CD4-positive, alpha-beta T cell (primary cell): ENCODE measurements at regions not wholly inside any gene's neighbourhood (a gene's known extent, or its start where the extent isn't known, plus 50 kb on each side); places are given as distances from the start of the nearest gene placed in this dataset.

Experiments used
- ATAC-seq: fragments of 200-7000 bp; cut with Tn5 transposase; one replicate; pipeline ENCODE4 v1.10.0; 2022; ENCODE audit warnings: mild to moderate bottlenecking; ENCODE audit not compliant: poor library complexity
- CTCF ChIA-PET: fragments of 350-600 bp; sonication (Branson Sonifier 250); formaldehyde crosslinking; loops from one replicate; lab custom pipeline; 2021; ENCODE audit warnings: antibody characterized with exemption, inconsistent platforms; lab: Charles Lee
- POLR2A ChIA-PET: fragments of 350-600 bp; sonication (Branson Sonifier 250); formaldehyde crosslinking; loops from one replicate; lab custom pipeline; 2021; ENCODE audit warnings: antibody characterized with exemption, inconsistent platforms; lab: Charles Lee
- DNase-seq, 14 experiments: peaks; one replicate each; pipeline ENCODE4 v3.0.0-alpha.2; 2013 to 2020; ENCODE audit warnings: mixed read lengths in 2 of 14
- H3K27ac ChIP-seq, 2 donors: one replicate each; pipeline versions ENCODE4 v1.5.1 to v1.7.0; 2013; ENCODE audit warnings: low read length in 2 of 2, low read depth in 1 of 2, mild to moderate bottlenecking in 1 of 2
- H3K27me3 ChIP-seq, 2 experiments: 1 replicate in 1 of 2; 2 replicates in 1 of 2; pipeline versions ENCODE4 v1.6.1 to v1.7.0; 2013; ENCODE audit warnings: low read length in 2 of 2, control low read depth in 1 of 2, mild to moderate bottlenecking in 1 of 2, moderate library complexity in 1 of 2; ENCODE audit not compliant: insufficient read depth in 2 of 2, control insufficient read depth in 1 of 2
- H3K36me3 ChIP-seq: one replicate; pipeline ENCODE4 v1.6.1; 2013; ENCODE audit warnings: low read length, control low read depth; ENCODE audit not compliant: insufficient read depth
- H3K4me1 ChIP-seq: one replicate; pipeline ENCODE4 v1.6.1; 2013; ENCODE audit warnings: low read length, control low read depth; ENCODE audit not compliant: insufficient read depth
- H3K4me3 ChIP-seq: one replicate; pipeline ENCODE4 v1.5.1; 2013; ENCODE audit warnings: mild to moderate bottlenecking, low read length, moderate library complexity
- H3K9me3 ChIP-seq, 2 experiments: 1 replicate in 1 of 2; 2 replicates in 1 of 2; pipeline versions ENCODE4 v1.6.1 to v1.7.0; 2013; ENCODE audit warnings: low read length in 2 of 2, mild to moderate bottlenecking in 2 of 2, control low read depth in 1 of 2, moderate library complexity in 1 of 2; ENCODE audit not compliant: control insufficient read depth in 1 of 2, insufficient read depth in 1 of 2
- H3K27ac Mint-ChIP-seq: one replicate; pipeline ENCODE4 v1.8.0; 2020; ENCODE audit warnings: mixed read lengths
- H3K27me3 Mint-ChIP-seq: one replicate; pipeline ENCODE4 v1.8.0; 2021; ENCODE audit warnings: mixed read lengths
- H3K36me3 Mint-ChIP-seq: one replicate; pipeline ENCODE4 v1.8.0; 2021; ENCODE audit warnings: low read depth, mixed read lengths
- H3K4me1 Mint-ChIP-seq: one replicate; pipeline ENCODE4 v1.8.0; 2021; ENCODE audit warnings: low read depth, mixed read lengths
- H3K4me3 Mint-ChIP-seq: one replicate; pipeline ENCODE4 v1.8.0; 2020; ENCODE audit warnings: mild to moderate bottlenecking, mixed read lengths
- H3K9me3 Mint-ChIP-seq: one replicate; pipeline ENCODE4 v1.8.0; 2020; ENCODE audit warnings: mixed read lengths
- intact Hi-C, 2 experiments: fragments of 100-400 bp; cut with DNase I in 1 of 2; cut with micrococcal nuclease in 1 of 2; formaldehyde crosslinking; loops; one replicate each; pipeline versions ENCODE4 v1.15.1 to v1.9.0; 2023 to 2025; cut with DNase I, micrococcal nuclease
- TF ChIP-seq, protein P1 (sequence below): fragments of 200-600 bp; IDR thresholded peaks from one replicate; pipeline ENCODE4 v1.8.0; 2022; ENCODE audit warnings: antibody characterized with exemption, mild to moderate bottlenecking

DNA sequence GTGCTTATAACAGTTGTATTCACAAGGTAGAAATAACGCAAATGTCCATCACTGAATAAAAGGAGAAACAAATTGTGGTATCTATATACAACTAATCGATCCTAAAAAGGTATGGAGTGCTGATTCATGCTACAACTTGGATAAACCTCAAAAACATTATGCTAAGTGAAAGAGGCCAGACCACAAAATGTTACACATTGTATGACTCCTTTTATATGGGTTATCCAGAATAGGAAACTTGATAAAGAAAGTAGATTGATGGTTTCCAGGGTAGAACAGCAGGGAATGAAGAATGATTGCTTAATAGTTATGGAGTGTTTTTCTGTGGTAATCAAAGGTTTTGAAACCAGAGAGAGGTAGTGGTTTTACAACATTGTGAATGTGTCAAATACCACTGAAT, 432.2 kb upstream of the TRIB2 start:
- H3K36me3 Mint-ChIP-seq: no peaks in the 10 kb centered on the region
- H3K4me1 Mint-ChIP-seq: peaks cover 20% of the 10 kb centered on the region
- no peaks in the 10 kb centered on the region for H3K36me3 ChIP-seq
- H3K4me1 ChIP-seq: peaks cover 8% of the 10 kb centered on the region
- H3K9me3 ChIP-seq: no peaks in the 10 kb centered on the region
- intact Hi-C loops: no loop called here
- TF ChIP-seq, protein P1, sequence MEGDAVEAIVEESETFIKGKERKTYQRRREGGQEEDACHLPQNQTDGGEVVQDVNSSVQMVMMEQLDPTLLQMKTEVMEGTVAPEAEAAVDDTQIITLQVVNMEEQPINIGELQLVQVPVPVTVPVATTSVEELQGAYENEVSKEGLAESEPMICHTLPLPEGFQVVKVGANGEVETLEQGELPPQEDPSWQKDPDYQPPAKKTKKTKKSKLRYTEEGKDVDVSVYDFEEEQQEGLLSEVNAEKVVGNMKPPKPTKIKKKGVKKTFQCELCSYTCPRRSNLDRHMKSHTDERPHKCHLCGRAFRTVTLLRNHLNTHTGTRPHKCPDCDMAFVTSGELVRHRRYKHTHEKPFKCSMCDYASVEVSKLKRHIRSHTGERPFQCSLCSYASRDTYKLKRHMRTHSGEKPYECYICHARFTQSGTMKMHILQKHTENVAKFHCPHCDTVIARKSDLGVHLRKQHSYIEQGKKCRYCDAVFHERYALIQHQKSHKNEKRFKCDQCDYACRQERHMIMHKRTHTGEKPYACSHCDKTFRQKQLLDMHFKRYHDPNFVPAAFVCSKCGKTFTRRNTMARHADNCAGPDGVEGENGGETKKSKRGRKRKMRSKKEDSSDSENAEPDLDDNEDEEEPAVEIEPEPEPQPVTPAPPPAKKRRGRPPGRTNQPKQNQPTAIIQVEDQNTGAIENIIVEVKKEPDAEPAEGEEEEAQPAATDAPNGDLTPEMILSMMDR: no peak
- no peaks in the 10 kb centered on the region for H3K27me3 ChIP-seq
- ATAC-seq (no peak), DNase-seq (no peak)
- no peak overlapping the region for H3K4me3 Mint-ChIP-seq
- no peaks in the 10 kb centered on the region for H3K27me3 Mint-ChIP-seq
- H3K27ac Mint-ChIP-seq: no peak overlapping the region
- POLR2A ChIA-PET: no interaction called here
- CTCF ChIA-PET: no interaction called here
- H3K9me3 Mint-ChIP-seq: no peaks in the 10 kb centered on the region
- H3K27ac ChIP-seq: no peak overlapping the region
- H3K4me3 ChIP-seq: no peak overlapping the region

DNA sequence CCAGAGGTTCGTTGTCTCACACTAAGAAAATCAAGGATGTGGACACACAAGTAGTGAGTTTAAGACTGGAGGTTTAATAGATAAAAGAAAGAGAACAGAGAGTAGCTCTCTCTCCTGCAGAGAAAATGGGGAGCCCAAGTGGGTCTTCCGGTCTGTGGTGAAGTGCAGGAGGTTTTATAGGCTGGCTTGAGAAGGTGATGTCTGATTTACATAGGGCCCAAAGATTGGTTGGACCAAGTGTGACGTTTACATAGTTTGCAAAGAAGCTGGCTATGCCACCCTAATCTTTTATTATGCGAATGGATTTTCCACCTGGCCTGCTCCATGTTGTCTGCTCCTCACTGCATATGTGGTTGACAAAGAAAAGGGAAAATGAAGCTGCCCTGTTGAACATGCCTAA, 430.4 kb upstream of the TRIB2 start:
- CTCF ChIA-PET: no interaction called here
- Mint-ChIP-seq H3K9me3 (no peaks in the 10 kb centered on the region), H3K27ac (no peak overlapping the region), H3K36me3 (no peaks in the 10 kb centered on the region), H3K4me3 (no peak overlapping the region), H3K4me1 (peaks cover 20% of the 10 kb centered on the region), H3K27me3 (no peaks in the 10 kb centered on the region)
- ATAC-seq (no peak), DNase-seq (no peak)
- Histone ChIP-seq H3K4me1 (peaks cover 8% of the 10 kb centered on the region), H3K27me3 (no peaks in the 10 kb centered on the region), H3K27ac (no peak overlapping the region), H3K36me3 (no peaks in the 10 kb centered on the region), H3K4me3 (no peak overlapping the region), H3K9me3 (no peaks in the 10 kb centered on the region)
- TF ChIP-seq, protein P1: no peak
- POLR2A ChIA-PET: interaction anchor here (1.6 kb wide), 1 partner anchor 15 kb away, joined by 5 read pairs; no protein-coding TSS in a partner anchor
- intact Hi-C loops: no loop called here

DNA sequence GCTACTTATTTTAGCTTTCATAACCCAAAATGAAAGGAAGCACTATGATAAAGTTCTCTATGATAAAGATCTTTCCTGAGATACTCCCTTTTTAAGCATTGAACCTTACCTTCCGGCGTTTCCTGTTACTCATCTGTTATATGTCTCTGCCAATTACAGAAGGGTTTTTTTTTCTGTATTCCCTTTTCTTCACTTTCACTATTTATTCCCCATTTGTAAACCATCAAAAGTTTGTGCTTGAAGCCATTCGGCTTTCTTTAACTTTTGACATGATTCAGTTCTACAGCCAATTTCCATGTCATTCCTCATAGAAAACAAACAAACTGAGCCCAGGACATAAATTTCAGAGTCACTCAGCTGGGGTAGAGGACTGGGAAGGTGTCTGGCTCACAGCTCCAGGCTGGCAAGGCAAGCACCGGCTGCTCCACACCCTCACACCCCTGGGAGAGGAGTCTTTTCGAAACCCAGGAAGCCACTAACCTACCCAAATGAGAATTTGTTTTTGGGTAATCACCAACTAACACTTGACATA, 429.4 kb upstream of the TRIB2 start:
- no peaks in the 10 kb centered on the region for H3K9me3 ChIP-seq

More for the DNA sequence above, 429.4 kb upstream of the TRIB2 start:
- ChIA-PET CTCF (no interaction called here), POLR2A (interaction anchor here (1.6 kb wide), 1 partner anchor 16 kb away, joined by 5 read pairs; no protein-coding TSS in a partner anchor)
- DNase-seq (no peak), ATAC-seq (no peak)
- no peak overlapping the region for H3K4me3 ChIP-seq
- TF ChIP-seq, protein P1: no peak
- intact Hi-C loops: no loop called here
- Mint-ChIP-seq H3K4me3 (no peak overlapping the region), H3K36me3 (no peaks in the 10 kb centered on the region), H3K27ac (no peak overlapping the region), H3K9me3 (no peaks in the 10 kb centered on the region), H3K27me3 (no peaks in the 10 kb centered on the region), H3K4me1 (peaks cover 20% of the 10 kb centered on the region)
- H3K27ac ChIP-seq: no peak overlapping the region
- H3K36me3 ChIP-seq: no peaks in the 10 kb centered on the region
- H3K4me1 ChIP-seq: peaks cover 8% of the 10 kb centered on the region
- H3K27me3 ChIP-seq: no peaks in the 10 kb centered on the region
